K562 (cell line): ENCODE measurements at regions not wholly inside any gene's neighbourhood (a gene's known extent, or its start where the extent isn't known, plus 50 kb on each side); places are given as distances from the start of the nearest gene placed in this dataset.

Source experiments
- CBX3 ChIP-seq, 2 experiments: IDR thresholded peaks; 1 replicate in 1 of 2; 2 replicates in 1 of 2; pipeline ENCODE4 v1.6.1; 2012; ENCODE audit warnings: inconsistent platforms in 2 of 2, low read length in 2 of 2, borderline replicate concordance in 1 of 2, control low read depth in 1 of 2
- ELF4 ChIP-seq: fragments of 450-650 bp; formaldehyde crosslinking; IDR thresholded peaks from 2 replicates; pipeline ENCODE4 v1.4.0; 2022; ENCODE audit warnings: missing genetic modification characterization
- PHF21A ChIP-seq: fragments of 450-650 bp; IDR thresholded peaks from 2 replicates; pipeline ENCODE4 v1.6.1; 2017; ENCODE audit warnings: low read depth, borderline replicate concordance
- REST ChIP-seq, 2 experiments: fragments of 450-650 bp; formaldehyde crosslinking in 1 of 2; IDR thresholded peaks; 2 replicates each; pipeline versions ENCODE4 v1.4.0 to v1.6.1; 2014 to 2020; ENCODE audit warnings: mild to moderate bottlenecking in 2 of 2, borderline replicate concordance in 1 of 2, low read depth in 1 of 2
- ZNF785 ChIP-seq: fragments of 250-450 bp; sonication (Bioruptor Pico); IDR thresholded peaks from 2 replicates; pipeline ENCODE4 v1.4.0; 2020; ENCODE audit warnings: mild to moderate bottlenecking
- TF ChIP-seq, protein P1 (sequence below): fragments of 450-650 bp; IDR thresholded peaks from 2 replicates; pipeline ENCODE4 v1.6.1; 2016; ENCODE audit warnings: mild to moderate bottlenecking, moderate library complexity
- TF ChIP-seq, protein P2 (sequence below): fragments of 250-450 bp; sonication (Bioruptor Pico); IDR thresholded peaks from 2 replicates; pipeline ENCODE4 v1.8.0; 2021; ENCODE audit warnings: moderate library complexity, mild to moderate bottlenecking, inconsistent platforms

DNA sequence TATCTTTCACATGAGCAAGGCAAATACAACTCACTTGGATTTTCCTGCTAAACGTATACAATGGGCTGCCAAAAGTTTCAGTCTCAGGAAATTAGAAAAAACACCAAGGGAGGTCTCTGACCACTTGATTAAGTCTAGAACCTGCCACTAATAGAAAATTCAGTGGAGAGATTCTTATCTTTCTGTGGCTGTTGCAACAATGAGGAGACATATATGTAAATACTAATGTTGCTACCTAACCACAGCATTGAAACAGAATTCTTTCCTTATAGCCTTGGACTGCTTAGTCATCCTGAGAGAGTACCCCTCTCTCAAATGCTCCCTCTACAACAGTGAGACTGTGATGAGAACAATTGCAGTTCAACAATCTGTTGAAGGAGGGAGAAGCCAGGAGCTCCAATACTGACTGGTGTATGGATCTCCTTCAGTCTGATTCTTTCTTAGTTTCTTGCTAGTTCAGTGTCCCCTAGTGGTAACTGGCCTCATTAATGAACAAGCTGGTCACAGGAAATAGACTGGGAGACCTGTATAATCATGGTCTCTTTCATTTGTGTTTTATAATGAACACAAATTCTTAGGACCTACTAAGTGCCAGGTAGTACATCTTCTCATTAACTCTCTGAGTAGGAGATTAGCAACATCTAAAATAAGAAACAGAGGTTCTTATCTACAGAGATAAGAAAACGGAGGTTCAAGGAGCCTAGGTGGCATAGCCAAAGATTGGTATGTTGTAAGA is 164.5 kb downstream of the SLC38A4 start (continued):
- TF ChIP-seq, protein P1, sequence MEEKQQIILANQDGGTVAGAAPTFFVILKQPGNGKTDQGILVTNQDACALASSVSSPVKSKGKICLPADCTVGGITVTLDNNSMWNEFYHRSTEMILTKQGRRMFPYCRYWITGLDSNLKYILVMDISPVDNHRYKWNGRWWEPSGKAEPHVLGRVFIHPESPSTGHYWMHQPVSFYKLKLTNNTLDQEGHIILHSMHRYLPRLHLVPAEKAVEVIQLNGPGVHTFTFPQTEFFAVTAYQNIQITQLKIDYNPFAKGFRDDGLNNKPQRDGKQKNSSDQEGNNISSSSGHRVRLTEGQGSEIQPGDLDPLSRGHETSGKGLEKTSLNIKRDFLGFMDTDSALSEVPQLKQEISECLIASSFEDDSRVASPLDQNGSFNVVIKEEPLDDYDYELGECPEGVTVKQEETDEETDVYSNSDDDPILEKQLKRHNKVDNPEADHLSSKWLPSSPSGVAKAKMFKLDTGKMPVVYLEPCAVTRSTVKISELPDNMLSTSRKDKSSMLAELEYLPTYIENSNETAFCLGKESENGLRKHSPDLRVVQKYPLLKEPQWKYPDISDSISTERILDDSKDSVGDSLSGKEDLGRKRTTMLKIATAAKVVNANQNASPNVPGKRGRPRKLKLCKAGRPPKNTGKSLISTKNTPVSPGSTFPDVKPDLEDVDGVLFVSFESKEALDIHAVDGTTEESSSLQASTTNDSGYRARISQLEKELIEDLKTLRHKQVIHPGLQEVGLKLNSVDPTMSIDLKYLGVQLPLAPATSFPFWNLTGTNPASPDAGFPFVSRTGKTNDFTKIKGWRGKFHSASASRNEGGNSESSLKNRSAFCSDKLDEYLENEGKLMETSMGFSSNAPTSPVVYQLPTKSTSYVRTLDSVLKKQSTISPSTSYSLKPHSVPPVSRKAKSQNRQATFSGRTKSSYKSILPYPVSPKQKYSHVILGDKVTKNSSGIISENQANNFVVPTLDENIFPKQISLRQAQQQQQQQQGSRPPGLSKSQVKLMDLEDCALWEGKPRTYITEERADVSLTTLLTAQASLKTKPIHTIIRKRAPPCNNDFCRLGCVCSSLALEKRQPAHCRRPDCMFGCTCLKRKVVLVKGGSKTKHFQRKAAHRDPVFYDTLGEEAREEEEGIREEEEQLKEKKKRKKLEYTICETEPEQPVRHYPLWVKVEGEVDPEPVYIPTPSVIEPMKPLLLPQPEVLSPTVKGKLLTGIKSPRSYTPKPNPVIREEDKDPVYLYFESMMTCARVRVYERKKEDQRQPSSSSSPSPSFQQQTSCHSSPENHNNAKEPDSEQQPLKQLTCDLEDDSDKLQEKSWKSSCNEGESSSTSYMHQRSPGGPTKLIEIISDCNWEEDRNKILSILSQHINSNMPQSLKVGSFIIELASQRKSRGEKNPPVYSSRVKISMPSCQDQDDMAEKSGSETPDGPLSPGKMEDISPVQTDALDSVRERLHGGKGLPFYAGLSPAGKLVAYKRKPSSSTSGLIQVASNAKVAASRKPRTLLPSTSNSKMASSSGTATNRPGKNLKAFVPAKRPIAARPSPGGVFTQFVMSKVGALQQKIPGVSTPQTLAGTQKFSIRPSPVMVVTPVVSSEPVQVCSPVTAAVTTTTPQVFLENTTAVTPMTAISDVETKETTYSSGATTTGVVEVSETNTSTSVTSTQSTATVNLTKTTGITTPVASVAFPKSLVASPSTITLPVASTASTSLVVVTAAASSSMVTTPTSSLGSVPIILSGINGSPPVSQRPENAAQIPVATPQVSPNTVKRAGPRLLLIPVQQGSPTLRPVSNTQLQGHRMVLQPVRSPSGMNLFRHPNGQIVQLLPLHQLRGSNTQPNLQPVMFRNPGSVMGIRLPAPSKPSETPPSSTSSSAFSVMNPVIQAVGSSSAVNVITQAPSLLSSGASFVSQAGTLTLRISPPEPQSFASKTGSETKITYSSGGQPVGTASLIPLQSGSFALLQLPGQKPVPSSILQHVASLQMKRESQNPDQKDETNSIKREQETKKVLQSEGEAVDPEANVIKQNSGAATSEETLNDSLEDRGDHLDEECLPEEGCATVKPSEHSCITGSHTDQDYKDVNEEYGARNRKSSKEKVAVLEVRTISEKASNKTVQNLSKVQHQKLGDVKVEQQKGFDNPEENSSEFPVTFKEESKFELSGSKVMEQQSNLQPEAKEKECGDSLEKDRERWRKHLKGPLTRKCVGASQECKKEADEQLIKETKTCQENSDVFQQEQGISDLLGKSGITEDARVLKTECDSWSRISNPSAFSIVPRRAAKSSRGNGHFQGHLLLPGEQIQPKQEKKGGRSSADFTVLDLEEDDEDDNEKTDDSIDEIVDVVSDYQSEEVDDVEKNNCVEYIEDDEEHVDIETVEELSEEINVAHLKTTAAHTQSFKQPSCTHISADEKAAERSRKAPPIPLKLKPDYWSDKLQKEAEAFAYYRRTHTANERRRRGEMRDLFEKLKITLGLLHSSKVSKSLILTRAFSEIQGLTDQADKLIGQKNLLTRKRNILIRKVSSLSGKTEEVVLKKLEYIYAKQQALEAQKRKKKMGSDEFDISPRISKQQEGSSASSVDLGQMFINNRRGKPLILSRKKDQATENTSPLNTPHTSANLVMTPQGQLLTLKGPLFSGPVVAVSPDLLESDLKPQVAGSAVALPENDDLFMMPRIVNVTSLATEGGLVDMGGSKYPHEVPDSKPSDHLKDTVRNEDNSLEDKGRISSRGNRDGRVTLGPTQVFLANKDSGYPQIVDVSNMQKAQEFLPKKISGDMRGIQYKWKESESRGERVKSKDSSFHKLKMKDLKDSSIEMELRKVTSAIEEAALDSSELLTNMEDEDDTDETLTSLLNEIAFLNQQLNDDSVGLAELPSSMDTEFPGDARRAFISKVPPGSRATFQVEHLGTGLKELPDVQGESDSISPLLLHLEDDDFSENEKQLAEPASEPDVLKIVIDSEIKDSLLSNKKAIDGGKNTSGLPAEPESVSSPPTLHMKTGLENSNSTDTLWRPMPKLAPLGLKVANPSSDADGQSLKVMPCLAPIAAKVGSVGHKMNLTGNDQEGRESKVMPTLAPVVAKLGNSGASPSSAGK = no peak
- TF ChIP-seq CBX3 (IDR thresholded peaks at IDR 0.05; ENCODE audit: borderline replicate concordance in 1 of 2, low read length in 2 of 2) = no peak
- no peak for TF ChIP-seq ELF4 (CRISPR knock-in tag)
- no peak for TF ChIP-seq ZNF785 (CRISPR knock-in tag)
- TF ChIP-seq REST (IDR thresholded peaks at IDR 0.05; ENCODE audit: borderline replicate concordance) = peak; percentile 81
- TF ChIP-seq REST (CRISPR knock-in tag; IDR thresholded peaks at IDR 0.05; ENCODE audit: low read depth) = no peak
- TF ChIP-seq, protein P2, sequence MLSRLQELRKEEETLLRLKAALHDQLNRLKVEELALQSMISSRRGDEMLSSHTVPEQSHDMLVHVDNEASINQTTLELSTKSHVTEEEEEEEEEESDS (CRISPR knock-in tag) = no peak
- no peak for TF ChIP-seq PHF21A
